ENCODE measurements at regions not wholly inside any gene's neighbourhood (a gene's known extent, or its start where the extent isn't known, plus 50 kb on each side); places are given as distances from the start of the nearest gene placed in this dataset.

DNA sequence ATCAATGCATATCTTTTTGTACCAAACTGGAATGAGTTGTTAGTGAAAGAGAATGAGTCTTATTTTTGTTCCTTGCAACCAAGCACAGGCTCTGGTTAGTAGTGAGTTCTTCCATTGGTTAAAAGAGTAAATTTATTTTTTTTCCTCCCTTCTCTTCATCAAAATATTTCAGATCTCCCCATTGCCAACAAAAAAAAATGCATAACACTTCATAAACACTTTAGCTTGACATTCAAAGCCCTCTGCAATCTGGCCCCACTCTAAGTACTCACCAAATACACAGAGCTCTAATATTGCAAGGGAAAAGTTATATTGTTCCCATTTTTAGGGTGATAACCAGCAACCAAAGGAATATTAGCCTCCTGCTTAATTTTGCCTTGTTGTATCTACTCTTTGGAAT lies 333.0 kb upstream of the LUZP2 start:
- TF ChIP-seq POLR2A (IDR thresholded peaks at IDR 0.05) (no peak), POLR2AphosphoS5 (IDR thresholded peaks at IDR 0.05; ENCODE audit: insufficient read depth in 1 of 2, low read depth in 1 of 2) (no peak)
- TF ChIP-seq, protein P1, sequence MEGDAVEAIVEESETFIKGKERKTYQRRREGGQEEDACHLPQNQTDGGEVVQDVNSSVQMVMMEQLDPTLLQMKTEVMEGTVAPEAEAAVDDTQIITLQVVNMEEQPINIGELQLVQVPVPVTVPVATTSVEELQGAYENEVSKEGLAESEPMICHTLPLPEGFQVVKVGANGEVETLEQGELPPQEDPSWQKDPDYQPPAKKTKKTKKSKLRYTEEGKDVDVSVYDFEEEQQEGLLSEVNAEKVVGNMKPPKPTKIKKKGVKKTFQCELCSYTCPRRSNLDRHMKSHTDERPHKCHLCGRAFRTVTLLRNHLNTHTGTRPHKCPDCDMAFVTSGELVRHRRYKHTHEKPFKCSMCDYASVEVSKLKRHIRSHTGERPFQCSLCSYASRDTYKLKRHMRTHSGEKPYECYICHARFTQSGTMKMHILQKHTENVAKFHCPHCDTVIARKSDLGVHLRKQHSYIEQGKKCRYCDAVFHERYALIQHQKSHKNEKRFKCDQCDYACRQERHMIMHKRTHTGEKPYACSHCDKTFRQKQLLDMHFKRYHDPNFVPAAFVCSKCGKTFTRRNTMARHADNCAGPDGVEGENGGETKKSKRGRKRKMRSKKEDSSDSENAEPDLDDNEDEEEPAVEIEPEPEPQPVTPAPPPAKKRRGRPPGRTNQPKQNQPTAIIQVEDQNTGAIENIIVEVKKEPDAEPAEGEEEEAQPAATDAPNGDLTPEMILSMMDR (IDR thresholded peaks at IDR 0.05) = no peak
